ENCODE measurements at regions not wholly inside any gene's neighbourhood (a gene's known extent, or its start where the extent isn't known, plus 50 kb on each side); places are given as distances from the start of the nearest gene placed in this dataset.

- TF ChIP-seq CTCF (IDR thresholded peaks at IDR 0.05) = no peak
- ATAC-seq (ENCODE audit: low FRiP score) = no peak
- DNase-seq (ENCODE audit: low spot score) = no peak
Observed at GRCh38 chr2:172234716-172235691, 132.3 kb upstream of the DLX2 start.

- DNase-seq (ENCODE audit: low spot score) (no peak), ATAC-seq (ENCODE audit: low FRiP score) (no peak)
- no peak for TF ChIP-seq CTCF (IDR thresholded peaks at IDR 0.05)
Observed at GRCh38 chr2:172239944-172240590, 137.4 kb upstream of the DLX2 start.

GRCh38 chr2:172241222-172241621, 138.5 kb upstream of the DLX2 start:
- DNase-seq (ENCODE audit: low spot score) = no peak
- no peak for ATAC-seq (ENCODE audit: low FRiP score)
- no peak for TF ChIP-seq CTCF (IDR thresholded peaks at IDR 0.05)

GRCh38 chr2:172242471-172242870, 139.8 kb upstream of the DLX2 start:
- no peak for TF ChIP-seq CTCF (IDR thresholded peaks at IDR 0.05)
- DNase-seq (ENCODE audit: low spot score) (no peak), ATAC-seq (ENCODE audit: low FRiP score) (no peak)

- no peak for TF ChIP-seq CTCF (IDR thresholded peaks at IDR 0.05)
- DNase-seq (ENCODE audit: low spot score) (no peak), ATAC-seq (ENCODE audit: low FRiP score) (no peak)
Observed at GRCh38 chr2:172242961-172243360, 140.3 kb upstream of the DLX2 start.

- TF ChIP-seq CTCF (IDR thresholded peaks at IDR 0.05) = no peak
- DNase-seq (ENCODE audit: low spot score) (no peak), ATAC-seq (ENCODE audit: low FRiP score) (no peak)
Observed at GRCh38 chr2:172244419-172245130, 141.9 kb upstream of the DLX2 start.

All from omental fat pad (tissue), 3 donors.